HL-60 (cell line): ENCODE measurements at regions not wholly inside any gene's neighbourhood (a gene's known extent, or its start where the extent isn't known, plus 50 kb on each side); places are given as distances from the start of the nearest gene placed in this dataset.

ENCODE experiments used
- DNase-seq, 2 experiments: peaks; one replicate each; pipeline ENCODE4 v3.0.0-alpha.2; 2010 to 2020; ENCODE audit warnings: low read depth in 1 of 2, low spot score in 1 of 2
- H3K27ac ChIP-seq: fragments of 250-450 bp; sonication (Bioruptor Pico); replicated peaks from 2 replicates; pipeline ENCODE4 v1.5.1; 2020; ENCODE audit warnings: mild to moderate bottlenecking, moderate library complexity
- H3K27me3 ChIP-seq: fragments of 250-450 bp; sonication (Bioruptor Pico); 2 replicates; pipeline ENCODE4 v1.5.1; 2021; ENCODE audit warnings: mild to moderate bottlenecking, moderate library complexity; ENCODE audit not compliant: insufficient read depth, poor library complexity, severe bottlenecking
- H3K4me3 ChIP-seq: replicated peaks from 2 replicates; pipeline ENCODE4 v1.5.1; 2011; ENCODE audit warnings: mild to moderate bottlenecking, control low read depth, low read length; ENCODE audit not compliant: insufficient read depth
- CTCF ChIP-seq: IDR thresholded peaks from one replicate; pipeline ENCODE4 v1.5.1; 2011; ENCODE audit warnings: low read length, control low read depth, inconsistent platforms; ENCODE audit not compliant: insufficient read depth
- GABPA ChIP-seq: IDR thresholded peaks from 2 replicates; pipeline ENCODE4 v1.6.1; 2012; ENCODE audit warnings: low read depth
- POLR2AphosphoS5 ChIP-seq: IDR thresholded peaks from 2 replicates; pipeline ENCODE4 v1.6.1; 2012; ENCODE audit warnings: low read depth
- REST ChIP-seq: IDR thresholded peaks from 2 replicates; pipeline ENCODE4 v1.6.1; 2012; ENCODE audit warnings: low read depth; ENCODE audit not compliant: insufficient replicate concordance
- SPI1 ChIP-seq: IDR thresholded peaks from 2 replicates; pipeline ENCODE4 v1.6.1; 2012; ENCODE audit warnings: low read depth, mild to moderate bottlenecking, borderline replicate concordance

- no peak for TF ChIP-seq CTCF
- TF ChIP-seq SPI1, result no peak
- TF ChIP-seq GABPA, result no peak
- TF ChIP-seq REST, result no peak
- no peak for TF ChIP-seq POLR2AphosphoS5
- Histone ChIP-seq H3K27me3 (no peaks in the 10 kb centered on the region), H3K27ac (no peak overlapping the region), H3K4me3 (no peak overlapping the region)
- DNase-seq, result no peak
Observed at GRCh38 chr12:84661786-84662185, 250.8 kb downstream of the SLC6A15 start.

- TF ChIP-seq GABPA, result no peak
- TF ChIP-seq REST, result no peak
- no peak for TF ChIP-seq CTCF
- TF ChIP-seq SPI1, result no peak
- no peak for TF ChIP-seq POLR2AphosphoS5
- no peak overlapping the region for H3K27ac ChIP-seq
- no peak for DNase-seq
- no peak overlapping the region for H3K4me3 ChIP-seq
- H3K27me3 ChIP-seq, result no peaks in the 10 kb centered on the region
Observed at GRCh38 chr12:84660139-84660538, 252.5 kb downstream of the SLC6A15 start.

GRCh38 chr12:84658877-84659276 lies 253.7 kb downstream of the SLC6A15 start:
- Histone ChIP-seq H3K4me3 (no peak overlapping the region), H3K27me3 (no peaks in the 10 kb centered on the region), H3K27ac (no peak overlapping the region)
- no peak for DNase-seq
- TF ChIP-seq REST, result no peak

- Histone ChIP-seq H3K4me3 (no peak overlapping the region), H3K27me3 (no peaks in the 10 kb centered on the region), H3K27ac (no peak overlapping the region)
- no peak for TF ChIP-seq GABPA
- no peak for TF ChIP-seq REST
- no peak for TF ChIP-seq POLR2AphosphoS5
- no peak for DNase-seq
Observed at GRCh38 chr12:84656705-84657104, 255.9 kb downstream of the SLC6A15 start.
